CD8-positive, alpha-beta memory T cell (primary cell): ENCODE measurements at regions not wholly inside any gene's neighbourhood (a gene's known extent, or its start where the extent isn't known, plus 50 kb on each side); places are given as distances from the start of the nearest gene placed in this dataset.

Source experiments
- CTCF ChIA-PET: fragments of 350-600 bp; sonication (Branson Sonifier 250); formaldehyde crosslinking; loops from one replicate; lab custom pipeline; 2021; ENCODE audit warnings: antibody characterized with exemption; lab: Charles Lee
- POLR2A ChIA-PET: fragments of 350-600 bp; sonication (Branson Sonifier 250); formaldehyde crosslinking; loops from one replicate; lab custom pipeline; 2021; ENCODE audit warnings: antibody characterized with exemption; lab: Charles Lee
- DNase-seq, 5 donors: peaks; one replicate each; pipeline versions ENCODE4 v3.0.0 to v3.0.0-alpha.2; 2020 to 2022; ENCODE audit warnings: mixed read lengths in 1 of 5
- H3K27ac ChIP-seq: one replicate; pipeline ENCODE4 v1.7.0; 2013; ENCODE audit warnings: low read depth, mild to moderate bottlenecking, low read length, moderate library complexity
- H3K27me3 ChIP-seq: 2 replicates; pipeline ENCODE4 v1.7.0; 2013; ENCODE audit warnings: low read length, mild to moderate bottlenecking; ENCODE audit not compliant: insufficient read depth, poor library complexity, severe bottlenecking
- H3K36me3 ChIP-seq: 2 replicates; pipeline ENCODE4 v1.7.0; 2013; ENCODE audit warnings: mild to moderate bottlenecking, low read length, moderate library complexity; ENCODE audit not compliant: insufficient read depth
- H3K4me1 ChIP-seq: 2 replicates; pipeline ENCODE4 v1.7.0; 2013; ENCODE audit warnings: mild to moderate bottlenecking, low read length, moderate library complexity; ENCODE audit not compliant: insufficient read depth
- H3K4me3 ChIP-seq: 2 replicates; pipeline ENCODE4 v1.7.0; 2013; ENCODE audit warnings: mild to moderate bottlenecking, low read length
- H3K9me3 ChIP-seq: 2 replicates; pipeline ENCODE4 v1.7.0; 2013; ENCODE audit warnings: mild to moderate bottlenecking, low read length
- H3K27ac Mint-ChIP-seq, 8 donors: one replicate each; pipeline ENCODE4 v1.8.0; 2020 to 2021; ENCODE audit warnings: mixed read lengths in 8 of 8, mild to moderate bottlenecking in 6 of 8, inconsistent platforms in 3 of 8, moderate library complexity in 3 of 8
- H3K27me3 Mint-ChIP-seq, 2 donors: one replicate each; pipeline ENCODE4 v1.8.0; 2020 to 2021; ENCODE audit warnings: mixed read lengths in 2 of 2, mild to moderate bottlenecking in 1 of 2, moderate library complexity in 1 of 2
- H3K36me3 Mint-ChIP-seq, 3 donors: one replicate each; pipeline ENCODE4 v1.8.0; 2020 to 2021; ENCODE audit warnings: mixed read lengths in 3 of 3, inconsistent platforms in 1 of 3, mild to moderate bottlenecking in 1 of 3
- H3K4me1 Mint-ChIP-seq, 3 donors: one replicate each; pipeline ENCODE4 v1.8.0; 2020 to 2021; ENCODE audit warnings: mixed read lengths in 3 of 3, inconsistent platforms in 1 of 3, mild to moderate bottlenecking in 1 of 3
- H3K4me3 Mint-ChIP-seq, 7 donors: one replicate each; pipeline ENCODE4 v1.8.0; 2020 to 2021; ENCODE audit warnings: mixed read lengths in 7 of 7, mild to moderate bottlenecking in 6 of 7, moderate library complexity in 4 of 7, inconsistent platforms in 2 of 7
- H3K9me3 Mint-ChIP-seq, 5 donors: one replicate each; pipeline ENCODE4 v1.8.0; 2020 to 2022; ENCODE audit warnings: mixed read lengths in 5 of 5, mild to moderate bottlenecking in 3 of 5, moderate library complexity in 2 of 5, inconsistent platforms in 1 of 5

- peaks cover 3 to 12% (median 7%) of the 10 kb centered on the region in 5 donors for H3K9me3 Mint-ChIP-seq
- no peaks in the 10 kb centered on the region for H3K27me3 ChIP-seq
- H3K27ac ChIP-seq: no peak overlapping the region
- H3K9me3 ChIP-seq: no peaks in the 10 kb centered on the region
- H3K4me3 ChIP-seq: no peak overlapping the region
- DNase-seq: no peak
- H3K27me3 Mint-ChIP-seq: peaks cover 0 to 1% of the 10 kb centered on the region in 2 donors
- no peak overlapping the region for H3K27ac Mint-ChIP-seq
- no peaks in the 10 kb centered on the region for H3K36me3 Mint-ChIP-seq
- no peaks in the 10 kb centered on the region for H3K36me3 ChIP-seq
- ChIA-PET POLR2A (no interaction called here), CTCF (no interaction called here)
- H3K4me1 ChIP-seq: no peaks in the 10 kb centered on the region
- H3K4me1 Mint-ChIP-seq: no peaks in the 10 kb centered on the region
- no peak overlapping the region for H3K4me3 Mint-ChIP-seq
These were observed 255.8 kb downstream of the MFSD1 start for GRCh38 chr3:159057621-159058020.

- no peaks in the 10 kb centered on the region for H3K27me3 ChIP-seq
- H3K27ac ChIP-seq: no peak overlapping the region
- Mint-ChIP-seq H3K36me3 (no peaks in the 10 kb centered on the region), H3K27ac (no peak overlapping the region), H3K4me1 (no peaks in the 10 kb centered on the region), H3K4me3 (no peak overlapping the region), H3K9me3 (peaks cover 0 to 15% (median 7%) of the 10 kb centered on the region in 5 donors), H3K27me3 (peaks cover 0 to 1% of the 10 kb centered on the region in 2 donors)
- H3K36me3 ChIP-seq: no peaks in the 10 kb centered on the region
- no peak overlapping the region for H3K4me3 ChIP-seq
- ChIA-PET CTCF (no interaction called here), POLR2A (no interaction called here)
- H3K9me3 ChIP-seq: no peaks in the 10 kb centered on the region
- no peaks in the 10 kb centered on the region for H3K4me1 ChIP-seq
- DNase-seq: no peak
These were observed 257.0 kb downstream of the MFSD1 start for GRCh38 chr3:159058859-159059258.

- DNase-seq: no peak
- CTCF ChIA-PET: no interaction called here
- H3K4me3 ChIP-seq: no peak overlapping the region
These were observed 257.5 kb downstream of the MFSD1 start for GRCh38 chr3:159059395-159059794.

GRCh38 chr3:159062734-159063410, 261.0 kb downstream of the MFSD1 start:
- POLR2A ChIA-PET: no interaction called here
- no peaks in the 10 kb centered on the region for H3K9me3 ChIP-seq
- H3K4me1 ChIP-seq: no peaks in the 10 kb centered on the region
- Mint-ChIP-seq H3K27me3 (peaks cover 0 to 2% of the 10 kb centered on the region in 2 donors), H3K4me1 (no peaks in the 10 kb centered on the region), H3K4me3 (no peak overlapping the region), H3K27ac (no peak overlapping the region), H3K9me3 (peaks cover 0 to 14% (median 4%) of the 10 kb centered on the region in 5 donors), H3K36me3 (no peaks in the 10 kb centered on the region)
- H3K27ac ChIP-seq: no peak overlapping the region
- DNase-seq: no peak
- CTCF ChIA-PET: no interaction called here
- no peaks in the 10 kb centered on the region for H3K36me3 ChIP-seq
- H3K27me3 ChIP-seq: no peaks in the 10 kb centered on the region
- no peak overlapping the region for H3K4me3 ChIP-seq

More at GRCh38 chr3:159059395-159059794, 257.5 kb downstream of the MFSD1 start:
- Mint-ChIP-seq H3K36me3 (no peaks in the 10 kb centered on the region), H3K27ac (no peak overlapping the region), H3K4me1 (no peaks in the 10 kb centered on the region), H3K27me3 (peaks cover 0 to 1% of the 10 kb centered on the region in 2 donors), H3K4me3 (no peak overlapping the region), H3K9me3 (peaks cover 0 to 15% (median 7%) of the 10 kb centered on the region in 5 donors)
- Histone ChIP-seq H3K27me3 (no peaks in the 10 kb centered on the region), H3K27ac (no peak overlapping the region), H3K36me3 (no peaks in the 10 kb centered on the region), H3K4me1 (no peaks in the 10 kb centered on the region), H3K9me3 (no peaks in the 10 kb centered on the region)
- POLR2A ChIA-PET: no interaction called here

GRCh38 chr3:159069091-159069490, 267.2 kb downstream of the MFSD1 start, which contains the start of gene IQCJ:
TSS of gene IQCJ (plus strand) at chr3:159069319.
- Histone ChIP-seq H3K4me1 (no peaks in the 10 kb centered on the region), H3K27ac (no peak within 1 kb of the TSS), H3K36me3 (no peaks in the 10 kb centered on the region), H3K9me3 (no peaks in the 10 kb centered on the region), H3K4me3 (no peak within 1 kb of the TSS), H3K27me3 (no peaks in the 10 kb centered on the region)
- Mint-ChIP-seq H3K9me3 (peaks cover 0 to 4% (median 0%) of the 10 kb centered on the region in 5 donors), H3K36me3 (no peaks in the 10 kb centered on the region), H3K4me1 (no peaks in the 10 kb centered on the region), H3K27ac (no peak within 1 kb of the TSS), H3K4me3 (no peak within 1 kb of the TSS), H3K27me3 (peaks cover 2 to 3% of the 10 kb centered on the region in 2 donors)
- ChIA-PET POLR2A (no interaction called here), CTCF (no interaction called here)
- DNase-seq: no peak

- Histone ChIP-seq H3K9me3 (no peaks in the 10 kb centered on the region), H3K27me3 (no peaks in the 10 kb centered on the region), H3K27ac (no peak overlapping the region), H3K4me1 (no peaks in the 10 kb centered on the region), H3K4me3 (no peak overlapping the region), H3K36me3 (no peaks in the 10 kb centered on the region)
- Mint-ChIP-seq H3K27ac (no peak overlapping the region), H3K4me3 (no peak overlapping the region), H3K36me3 (no peaks in the 10 kb centered on the region), H3K9me3 (peaks cover 0 to 4% (median 0%) of the 10 kb centered on the region in 5 donors), H3K27me3 (peaks cover 2 to 3% of the 10 kb centered on the region in 2 donors), H3K4me1 (no peaks in the 10 kb centered on the region)
- DNase-seq: no peak
- ChIA-PET POLR2A (no interaction called here), CTCF (no interaction called here)
These were observed 268.1 kb downstream of the MFSD1 start for GRCh38 chr3:159069866-159070425.

- H3K27me3 ChIP-seq: no peaks in the 10 kb centered on the region
- H3K36me3 ChIP-seq: no peaks in the 10 kb centered on the region
- Mint-ChIP-seq H3K4me1 (no peaks in the 10 kb centered on the region), H3K4me3 (no peak overlapping the region), H3K27me3 (peaks cover 0 to 3% of the 10 kb centered on the region in 2 donors), H3K36me3 (no peaks in the 10 kb centered on the region), H3K27ac (no peak overlapping the region), H3K9me3 (peaks cover 0 to 4% (median 0%) of the 10 kb centered on the region in 5 donors)
- ChIA-PET CTCF (no interaction called here), POLR2A (no interaction called here)
- no peaks in the 10 kb centered on the region for H3K4me1 ChIP-seq
- H3K27ac ChIP-seq: no peak overlapping the region
- no peak overlapping the region for H3K4me3 ChIP-seq
- DNase-seq: no peak
- no peaks in the 10 kb centered on the region for H3K9me3 ChIP-seq
These were observed 273.2 kb downstream of the MFSD1 start for GRCh38 chr3:159074756-159075701.

- H3K9me3 ChIP-seq: no peaks in the 10 kb centered on the region
- Mint-ChIP-seq H3K9me3 (peaks cover 0 to 3% (median 0%) of the 10 kb centered on the region in 5 donors), H3K4me1 (no peaks in the 10 kb centered on the region), H3K36me3 (no peaks in the 10 kb centered on the region), H3K27ac (no peak overlapping the region), H3K4me3 (no peak overlapping the region), H3K27me3 (no peaks in the 10 kb centered on the region)
- H3K4me1 ChIP-seq: no peaks in the 10 kb centered on the region
- no peak overlapping the region for H3K27ac ChIP-seq
- H3K27me3 ChIP-seq: no peaks in the 10 kb centered on the region
- CTCF ChIA-PET: no interaction called here
- DNase-seq: no peak
- H3K36me3 ChIP-seq: no peaks in the 10 kb centered on the region
- POLR2A ChIA-PET: no interaction called here
- H3K4me3 ChIP-seq: no peak overlapping the region
These were observed 276.0 kb downstream of the MFSD1 start for GRCh38 chr3:159077860-159078259.
